Astrocyte of the hippocampus (primary cell): ENCODE measurements at regions not wholly inside any gene's neighbourhood (a gene's known extent, or its start where the extent isn't known, plus 50 kb on each side); places are given as distances from the start of the nearest gene placed in this dataset.

Experiments used
- DNase-seq: peaks from one replicate; pipeline ENCODE4 v3.0.0; 2011; ENCODE audit warnings: low read depth, low spot score

- DNase-seq, result no peak
Measured at GRCh38 chr18:52045946-52046675, 293.9 kb upstream of the DCC start.

GRCh38 chr18:52046842-52047241 lies 293.2 kb upstream of the DCC start:
- DNase-seq, result no peak

DNA sequence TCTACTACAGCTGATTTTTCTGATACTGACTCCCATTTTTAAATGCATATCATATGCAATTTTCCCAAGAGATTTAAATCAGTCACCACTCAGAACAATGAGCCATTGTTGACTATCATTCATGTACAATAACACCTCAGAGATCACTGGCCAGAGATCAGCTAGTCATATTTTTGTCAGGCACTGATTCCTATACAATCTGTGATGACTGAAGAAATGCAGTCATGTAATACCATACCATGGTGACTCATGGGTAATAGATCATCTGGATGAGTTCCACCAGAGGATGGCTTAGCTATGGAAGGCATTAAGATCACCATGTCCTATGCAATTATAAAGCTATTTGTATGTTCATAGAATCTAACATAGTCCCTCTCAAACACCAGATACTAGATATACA lies 285.7 kb upstream of the DCC start:
- no peak for DNase-seq

GRCh38 chr18:52060607-52061304 lies 279.2 kb upstream of the DCC start:
- DNase-seq, result no peak

- no peak for DNase-seq
Measured at GRCh38 chr18:52063923-52064322, 276.1 kb upstream of the DCC start.

GRCh38 chr18:52069201-52069600 lies 270.8 kb upstream of the DCC start:
- DNase-seq, result no peak

- no peak for DNase-seq
Measured at GRCh38 chr18:52070291-52070756, 269.7 kb upstream of the DCC start.

DNA sequence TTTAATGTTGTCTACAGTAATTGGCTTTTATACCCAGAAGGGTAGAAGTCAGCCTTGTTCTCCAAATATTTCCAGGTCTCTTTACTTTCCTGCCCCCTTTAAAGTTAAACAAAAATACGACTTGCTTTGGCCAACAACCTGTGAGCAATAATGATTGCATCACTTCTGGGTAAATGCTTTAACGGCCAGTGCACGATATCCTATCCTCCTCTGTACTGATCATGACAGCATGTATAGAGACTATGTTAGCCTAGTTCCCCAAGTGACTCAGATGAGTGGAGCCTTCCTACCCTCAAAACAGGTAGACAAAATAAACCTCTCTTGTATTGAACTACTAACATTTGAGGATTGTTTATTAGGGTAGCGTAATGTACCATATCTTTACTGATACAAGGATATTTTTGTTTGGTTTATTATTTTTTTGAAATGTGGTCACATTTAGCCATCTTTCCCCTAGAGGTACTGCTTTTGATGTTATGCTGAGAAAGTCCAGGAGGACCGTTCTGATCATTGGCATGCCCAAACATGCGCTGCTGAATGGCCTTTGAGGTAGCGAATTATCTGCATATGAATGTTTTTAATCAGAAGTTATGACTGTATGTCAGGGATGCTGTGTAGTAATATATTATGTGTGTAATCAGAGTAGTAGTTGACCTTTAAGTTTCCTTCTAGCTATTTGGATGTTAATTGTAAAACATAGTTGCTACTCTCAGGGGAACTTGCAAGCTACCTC lies 262.6 kb upstream of the DCC start:
- DNase-seq, result no peak

DNA sequence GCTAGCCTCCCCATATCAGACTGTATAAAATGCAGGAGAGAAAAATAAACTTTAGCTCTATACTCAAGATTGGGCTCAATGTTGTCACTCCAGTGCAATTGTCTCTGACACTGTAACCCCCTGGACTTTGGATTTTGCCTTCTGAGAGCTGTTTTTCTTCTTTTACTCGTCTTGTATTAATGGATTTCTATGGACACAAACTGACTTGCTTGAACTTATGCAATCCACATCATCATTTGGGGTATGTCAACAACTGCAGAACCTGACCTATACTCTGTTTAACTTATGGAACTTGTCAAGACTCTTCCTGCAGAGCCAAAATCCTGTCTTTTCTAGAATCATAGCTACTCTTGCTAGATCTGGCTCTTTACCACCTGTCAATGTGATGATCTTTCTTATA lies 257.8 kb upstream of the DCC start:
- no peak for DNase-seq

- no peak for DNase-seq
Measured at GRCh38 chr18:52087140-52087539, 252.9 kb upstream of the DCC start.

DNA sequence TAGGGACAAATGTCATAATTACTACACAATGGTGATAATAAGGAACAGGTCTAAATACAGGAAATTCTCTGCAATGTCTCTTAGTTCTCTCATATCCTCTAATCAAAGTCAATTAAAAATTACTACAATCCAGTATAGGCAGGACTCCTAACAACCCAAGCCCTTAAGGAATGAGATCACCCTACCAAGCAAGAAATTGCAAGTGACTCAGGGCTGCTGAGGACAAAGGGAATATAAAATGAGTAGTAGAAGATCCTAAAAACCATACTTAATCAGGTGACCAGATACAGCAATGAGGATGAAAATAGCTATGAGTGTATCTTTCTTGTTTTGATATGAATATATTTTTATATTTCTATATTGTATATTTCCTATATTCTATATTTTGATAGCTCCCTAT lies 250.0 kb upstream of the DCC start:
- no peak for DNase-seq

- no peak for DNase-seq
Measured at GRCh38 chr18:52093171-52093570, 246.8 kb upstream of the DCC start.

DNA sequence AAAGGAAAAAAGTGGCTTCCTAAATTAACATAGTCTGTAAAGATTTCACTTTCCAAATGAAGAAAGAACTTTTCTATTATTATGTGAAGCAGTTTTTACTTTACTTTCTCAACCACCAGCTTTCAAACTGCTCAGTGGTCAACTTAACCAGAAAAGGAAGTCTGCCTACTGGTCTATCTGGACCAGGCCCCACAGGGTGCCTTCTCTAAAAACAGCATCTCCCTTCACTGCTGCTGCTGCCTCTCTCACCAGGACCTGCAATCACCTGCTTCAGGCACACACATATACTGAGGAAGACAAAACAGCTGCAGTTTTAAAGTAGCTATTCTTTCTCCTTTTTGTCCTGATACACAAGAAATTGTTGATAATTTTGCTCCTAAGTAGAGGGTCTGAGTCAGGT lies 221.3 kb upstream of the DCC start:
- no peak for DNase-seq

DNA sequence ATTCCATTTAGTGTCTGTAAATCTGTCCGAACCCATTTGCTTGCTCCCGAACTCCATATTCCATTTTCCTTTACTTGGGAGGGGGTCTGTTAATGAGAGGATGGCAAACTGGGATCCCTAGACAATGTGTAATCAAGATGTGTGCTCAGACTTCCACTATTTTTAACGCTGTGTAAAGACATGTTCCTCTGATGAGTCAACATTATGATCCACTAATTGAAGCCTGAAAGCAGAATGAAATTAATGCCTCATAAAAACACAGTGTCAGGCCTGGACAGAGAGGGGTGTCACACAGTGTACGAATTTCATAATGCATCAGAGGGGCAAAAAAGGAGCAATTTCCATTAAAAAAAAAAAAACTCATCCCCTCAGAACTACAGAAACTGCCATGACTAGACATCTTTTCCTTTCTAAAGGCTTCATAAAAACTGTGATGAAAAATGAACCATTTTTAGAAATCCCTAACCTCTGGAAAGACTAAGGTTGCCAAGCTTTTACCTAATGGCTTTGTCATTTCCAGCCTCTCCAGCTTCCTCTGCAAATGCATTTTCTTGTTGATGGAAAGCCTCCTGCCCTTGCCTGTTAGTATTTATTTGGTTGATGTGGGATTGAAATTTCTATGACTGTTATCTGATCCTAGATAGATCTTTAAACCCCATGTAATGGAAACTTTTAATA lies 209.2 kb upstream of the DCC start:
- no peak for DNase-seq

- no peak for DNase-seq
Measured at GRCh38 chr18:52131845-52132244, 208.2 kb upstream of the DCC start.

- no peak for DNase-seq
Measured at GRCh38 chr18:52136532-52136931, 203.5 kb upstream of the DCC start.

DNA sequence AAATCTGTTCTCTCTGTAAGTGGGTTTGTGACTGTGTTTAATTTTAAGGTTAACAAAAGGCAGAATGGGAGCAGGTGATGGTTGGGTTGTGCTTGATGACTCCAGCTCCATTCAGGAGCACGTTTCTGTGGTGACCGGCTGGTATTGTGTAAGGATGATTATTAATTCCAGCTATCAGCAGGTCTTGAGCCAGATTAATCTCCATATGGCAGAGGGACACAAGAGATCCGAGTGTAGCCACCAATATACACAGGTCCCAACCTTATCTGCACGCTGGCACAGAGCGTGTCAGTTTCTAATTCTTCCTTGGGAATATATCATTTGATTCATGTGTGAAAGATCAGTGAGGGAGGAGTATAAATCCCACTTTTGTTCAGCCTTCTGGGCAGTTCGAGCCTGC lies 199.0 kb upstream of the DCC start:
- DNase-seq, result no peak

DNA sequence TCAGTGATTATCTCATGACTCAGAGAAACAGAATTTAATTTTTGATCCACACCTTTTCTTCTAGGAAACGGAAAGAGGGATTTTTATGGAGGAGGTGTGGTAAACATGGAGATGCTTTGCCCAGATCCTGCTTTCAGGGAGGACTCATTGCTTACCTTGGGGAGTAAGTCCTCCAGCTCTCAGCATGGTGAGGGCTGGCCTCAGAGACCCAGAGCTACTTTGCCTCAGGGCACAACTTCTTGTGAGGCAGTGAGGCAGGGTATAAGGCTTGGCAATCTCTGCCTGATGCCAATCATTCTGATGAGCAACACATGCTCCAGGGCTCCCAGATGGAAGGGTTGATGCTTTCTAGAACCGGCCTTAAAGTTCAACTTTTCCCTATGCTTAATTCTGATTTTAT lies 189.9 kb upstream of the DCC start:
- no peak for DNase-seq

GRCh38 chr18:52152036-52152435 lies 188.0 kb upstream of the DCC start:
- DNase-seq, result peak; percentile 62

DNA sequence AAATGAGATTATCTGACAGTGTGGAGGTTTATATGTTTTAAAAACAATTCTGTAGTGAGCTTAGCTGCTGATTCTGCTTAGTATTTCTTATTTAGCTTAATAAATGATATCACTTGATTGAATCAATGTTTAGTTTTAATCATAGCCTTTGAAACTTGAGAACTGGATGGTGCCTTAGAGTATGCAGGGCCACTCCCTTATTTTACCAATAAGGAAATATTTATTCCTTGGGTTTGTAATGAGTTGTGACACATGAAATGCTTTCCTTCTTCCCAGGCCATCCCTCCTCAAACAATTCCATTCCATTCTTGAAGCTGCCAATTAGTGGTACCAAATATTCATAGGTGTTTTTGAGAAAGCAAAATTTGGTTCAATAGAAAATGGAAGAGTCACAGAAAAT lies 183.8 kb upstream of the DCC start:
- DNase-seq, result no peak

DNA sequence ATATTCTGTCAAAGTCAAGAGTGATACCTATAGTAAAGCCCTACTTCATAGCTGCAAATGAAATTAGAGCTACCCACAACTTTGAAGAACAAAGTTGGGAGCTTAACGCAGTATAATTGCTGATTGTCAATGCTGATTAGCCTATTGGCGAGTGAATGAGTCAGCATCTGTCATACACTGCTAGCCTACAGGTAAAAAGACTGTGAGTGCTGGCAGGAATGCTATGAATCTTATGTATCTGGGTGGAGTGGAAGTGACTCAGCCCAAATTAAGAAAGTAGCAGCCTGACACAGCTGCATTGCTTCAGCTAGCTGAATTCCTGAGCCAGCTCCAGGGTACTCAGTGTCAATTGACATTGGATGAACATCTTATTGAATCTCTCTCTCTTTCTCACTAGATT lies 179.4 kb upstream of the DCC start:
- peak; percentile 43 for DNase-seq

- no peak for DNase-seq
Measured at GRCh38 chr18:52163478-52163877, 176.5 kb upstream of the DCC start.
